Hepatocyte (in vitro differentiated cells): ENCODE measurements at regions not wholly inside any gene's neighbourhood (a gene's known extent, or its start where the extent isn't known, plus 50 kb on each side); places are given as distances from the start of the nearest gene placed in this dataset.

Experiments
- CTCF ChIP-seq: fragments of 200-600 bp; sonication (generic); IDR thresholded peaks from 2 replicates; pipeline ENCODE4 v1.5.1; 2016; ENCODE audit warnings: antibody characterized with exemption, mild to moderate bottlenecking; ENCODE audit not compliant: poor library complexity
- EZH2 ChIP-seq: fragments of 200-600 bp; sonication (generic); IDR thresholded peaks from 2 replicates; pipeline ENCODE4 v1.6.1; 2016; ENCODE audit warnings: antibody characterized with exemption, mild to moderate bottlenecking, borderline replicate concordance
- EZH2phosphoT487 ChIP-seq: fragments of 200-600 bp; sonication (generic); IDR thresholded peaks from one replicate; pipeline ENCODE4 v1.6.1; 2018; ENCODE audit warnings: antibody characterized with exemption, mild to moderate bottlenecking, low read depth, moderate library complexity; ENCODE audit not compliant: unreplicated experiment, severe bottlenecking

- TF ChIP-seq CTCF: no peak
- no peak for TF ChIP-seq EZH2
- TF ChIP-seq EZH2phosphoT487: no peak
These were observed 121.4 kb downstream of the FAM43A start for GRCh38 chr3:194806991-194807630.
